ENCODE measurements at regions not wholly inside any gene's neighbourhood (a gene's known extent, or its start where the extent isn't known, plus 50 kb on each side); places are given as distances from the start of the nearest gene placed in this dataset.
"Not testable (repeated sequence)": the region's sequence is repeated elsewhere in the genome, so short reads cannot be mapped to it uniquely, and the experiment has no call there.

DNA sequence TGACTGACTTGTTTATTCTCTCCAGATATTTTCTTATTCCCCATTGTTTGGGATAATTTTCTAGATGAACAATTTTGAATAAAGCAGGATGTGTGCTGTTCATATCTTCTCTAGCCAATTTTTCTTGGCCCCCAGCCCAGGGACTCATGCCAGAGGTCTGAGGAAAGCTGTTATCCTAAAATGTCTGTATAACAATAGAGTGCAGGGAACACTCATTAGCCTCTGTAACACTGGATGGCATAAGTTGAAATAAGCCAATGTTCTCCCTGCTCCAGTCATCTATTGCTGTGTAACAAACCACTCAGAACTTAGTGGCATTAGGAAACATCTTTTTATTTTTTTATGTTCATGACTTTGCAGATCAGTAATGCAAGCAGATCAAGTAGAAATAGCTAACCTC, 121.7 kb upstream of the TRIM24 start:
- ATAC-seq (ENCODE audit: low FRiP score) (no peak), DNase-seq (ENCODE audit: low spot score) (no peak)
- TF ChIP-seq, protein P1, sequence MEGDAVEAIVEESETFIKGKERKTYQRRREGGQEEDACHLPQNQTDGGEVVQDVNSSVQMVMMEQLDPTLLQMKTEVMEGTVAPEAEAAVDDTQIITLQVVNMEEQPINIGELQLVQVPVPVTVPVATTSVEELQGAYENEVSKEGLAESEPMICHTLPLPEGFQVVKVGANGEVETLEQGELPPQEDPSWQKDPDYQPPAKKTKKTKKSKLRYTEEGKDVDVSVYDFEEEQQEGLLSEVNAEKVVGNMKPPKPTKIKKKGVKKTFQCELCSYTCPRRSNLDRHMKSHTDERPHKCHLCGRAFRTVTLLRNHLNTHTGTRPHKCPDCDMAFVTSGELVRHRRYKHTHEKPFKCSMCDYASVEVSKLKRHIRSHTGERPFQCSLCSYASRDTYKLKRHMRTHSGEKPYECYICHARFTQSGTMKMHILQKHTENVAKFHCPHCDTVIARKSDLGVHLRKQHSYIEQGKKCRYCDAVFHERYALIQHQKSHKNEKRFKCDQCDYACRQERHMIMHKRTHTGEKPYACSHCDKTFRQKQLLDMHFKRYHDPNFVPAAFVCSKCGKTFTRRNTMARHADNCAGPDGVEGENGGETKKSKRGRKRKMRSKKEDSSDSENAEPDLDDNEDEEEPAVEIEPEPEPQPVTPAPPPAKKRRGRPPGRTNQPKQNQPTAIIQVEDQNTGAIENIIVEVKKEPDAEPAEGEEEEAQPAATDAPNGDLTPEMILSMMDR (IDR thresholded peaks at IDR 0.05), result no peak

DNA sequence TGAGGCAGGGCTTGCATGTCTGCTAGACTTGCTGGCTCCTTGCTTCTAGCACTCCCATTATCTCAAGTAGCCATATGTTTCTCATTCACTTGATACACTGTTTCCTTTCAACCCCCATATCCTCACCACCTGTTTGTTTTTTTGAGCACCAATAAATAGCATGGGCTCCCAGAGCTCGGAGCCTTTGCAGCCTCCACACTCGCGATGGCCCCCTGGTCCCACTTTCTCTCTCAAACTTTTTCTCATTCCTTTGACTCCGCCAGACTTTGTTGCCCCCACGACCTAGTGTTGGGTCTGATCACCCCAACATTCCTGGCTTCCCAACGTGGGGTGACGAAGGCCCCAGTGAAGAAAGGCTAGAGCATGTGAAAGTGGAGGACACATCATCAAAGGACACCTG, 120.8 kb upstream of the TRIM24 start:
- not testable (repeated sequence) for DNase-seq (ENCODE audit: low spot score); ATAC-seq (ENCODE audit: low FRiP score)

DNA sequence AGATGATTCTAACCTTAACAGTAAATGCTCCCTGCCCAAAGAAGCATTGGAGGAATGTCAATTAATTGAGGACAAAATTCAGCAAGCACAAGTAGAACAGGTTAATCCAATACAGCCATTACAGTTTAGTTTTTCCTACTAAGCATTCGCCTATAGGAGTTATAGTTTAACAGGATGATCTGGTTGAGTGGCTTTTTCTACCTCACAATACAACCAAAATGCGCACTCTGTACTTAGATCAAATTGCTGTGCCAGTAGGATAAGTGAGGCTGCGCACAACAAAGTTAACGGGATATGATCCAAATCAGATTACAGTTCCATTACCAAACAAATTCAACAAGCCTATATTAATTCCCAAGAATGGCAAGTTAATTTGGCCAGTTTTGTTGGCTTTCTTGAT, 117.1 kb upstream of the TRIM24 start:
- TF ChIP-seq, protein P1 (IDR thresholded peaks at IDR 0.05), result no peak
- DNase-seq (ENCODE audit: low spot score) (no peak), ATAC-seq (ENCODE audit: low FRiP score) (no peak)

DNA sequence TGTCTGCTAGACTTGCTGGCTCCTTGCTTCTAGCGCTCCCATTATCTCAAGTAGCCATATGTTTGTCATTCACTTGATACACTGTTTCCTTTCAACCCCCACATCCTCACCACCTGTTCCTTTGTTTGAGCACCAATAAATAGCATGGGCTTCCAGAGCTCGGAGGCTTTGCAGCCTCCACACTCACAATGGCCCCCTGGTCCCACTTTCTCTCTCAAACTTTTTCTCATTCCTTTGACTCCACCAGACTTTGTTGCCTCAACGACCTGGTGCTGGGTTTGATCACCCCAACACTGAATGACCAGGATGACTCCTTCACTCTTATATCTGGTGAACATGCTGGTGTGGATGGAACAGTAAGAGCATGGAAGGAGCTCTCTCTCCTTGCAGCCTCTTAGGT, 114.5 kb upstream of the TRIM24 start:
- ATAC-seq (ENCODE audit: low FRiP score) (no peak), DNase-seq (ENCODE audit: low spot score) (no peak)
- TF ChIP-seq, protein P1 (IDR thresholded peaks at IDR 0.05), result no peak

DNA sequence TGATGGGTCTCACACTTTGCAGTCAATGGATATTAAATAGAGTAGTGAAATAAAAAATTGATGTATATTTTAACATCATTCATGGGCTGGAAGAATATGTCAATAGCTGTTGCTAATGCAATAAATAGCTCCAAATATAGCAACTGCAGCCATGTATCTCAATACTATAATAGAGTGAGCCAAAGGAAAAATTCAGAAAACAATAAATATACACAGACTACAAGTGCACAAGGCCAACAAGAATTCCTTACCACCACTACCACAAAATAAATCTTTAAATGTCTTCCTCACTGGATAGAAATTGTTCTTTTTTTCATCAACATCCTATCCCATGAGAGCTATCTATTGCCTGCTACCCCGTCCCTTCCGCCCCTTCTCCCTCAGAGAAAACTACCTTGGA, 113.1 kb upstream of the TRIM24 start:
- ATAC-seq (ENCODE audit: low FRiP score), result no peak
- no peak for DNase-seq (ENCODE audit: low spot score)
- TF ChIP-seq, protein P1 (IDR thresholded peaks at IDR 0.05), result no peak

DNA sequence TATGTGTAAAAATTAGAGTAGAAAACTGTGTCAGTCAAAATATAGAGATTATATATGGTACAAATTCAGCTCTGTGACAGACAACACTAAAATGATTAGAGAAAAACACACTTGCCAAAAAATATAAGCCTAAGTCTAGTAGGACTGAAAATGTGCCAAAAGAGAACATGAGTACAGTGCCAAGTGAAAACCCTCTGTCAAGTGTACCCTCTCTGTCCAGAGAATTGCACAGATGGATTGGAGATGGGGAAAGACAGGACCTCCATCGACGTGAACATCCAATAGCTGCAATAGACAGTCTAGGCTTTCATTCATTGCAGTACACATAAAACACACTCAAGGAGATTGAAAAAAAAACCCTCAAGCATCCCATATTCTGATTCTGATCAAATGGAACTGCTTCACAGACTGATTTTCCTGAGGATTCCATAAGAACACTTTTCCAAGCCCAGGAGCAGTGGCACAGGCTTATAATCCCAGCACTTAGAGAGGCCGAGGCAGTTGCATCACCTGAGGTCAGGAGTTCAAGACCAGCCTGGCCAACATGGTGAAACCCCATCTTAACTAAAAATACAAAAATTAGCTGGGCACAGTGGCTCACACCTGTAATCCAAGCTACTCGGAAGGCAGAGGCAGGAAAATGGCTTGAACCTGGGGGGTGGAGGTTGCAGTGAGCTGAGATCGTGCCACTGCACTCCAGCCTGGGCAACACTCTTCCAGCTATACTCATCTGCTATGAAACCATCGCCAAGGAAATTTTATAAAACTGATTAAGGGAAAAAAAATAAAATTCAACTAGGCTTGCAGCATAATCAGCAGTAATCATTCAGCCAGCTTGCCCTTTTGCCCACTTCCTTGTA, 110.0 kb upstream of the TRIM24 start:
- DNase-seq (ENCODE audit: low spot score) (no peak), ATAC-seq (ENCODE audit: low FRiP score) (no peak)
- TF ChIP-seq, protein P1 (IDR thresholded peaks at IDR 0.05), result no peak

DNA sequence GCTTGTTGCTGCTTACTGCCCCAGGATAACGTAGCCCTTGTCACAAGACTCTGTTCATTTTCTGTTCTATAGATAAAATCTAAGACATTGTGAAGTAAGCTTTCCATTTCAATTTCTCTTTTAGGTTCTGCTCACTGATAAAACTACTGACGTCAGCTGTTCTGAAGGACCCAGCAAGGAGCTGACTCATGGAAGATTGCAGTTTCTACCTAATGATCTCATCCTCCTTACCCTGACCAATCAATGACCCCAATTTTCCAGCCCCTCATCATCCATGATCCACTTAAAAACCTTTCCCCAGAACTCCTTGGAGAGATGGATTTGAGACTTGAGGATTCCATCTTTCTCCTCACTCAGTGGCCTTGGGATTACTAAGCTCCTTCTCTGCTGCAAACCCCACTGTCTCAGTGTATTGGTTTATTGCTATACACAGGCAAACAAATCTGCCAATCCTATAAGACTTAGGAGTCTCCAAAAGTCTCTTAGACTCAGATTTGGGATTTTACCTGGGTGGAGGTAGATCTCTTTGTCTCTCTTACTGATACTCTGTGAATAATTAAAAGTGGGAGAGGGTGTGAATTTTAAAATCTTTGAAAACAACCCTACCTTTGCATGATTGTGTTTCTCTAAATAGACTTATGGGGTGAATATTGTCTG, 109.2 kb upstream of the TRIM24 start:
- ATAC-seq (ENCODE audit: low FRiP score) (no peak), DNase-seq (ENCODE audit: low spot score) (no peak)
- TF ChIP-seq, protein P1 (IDR thresholded peaks at IDR 0.05), result no peak

Data from omental fat pad (tissue), 3 donors.